ENCODE measurements at regions not wholly inside any gene's neighbourhood (a gene's known extent, or its start where the extent isn't known, plus 50 kb on each side); places are given as distances from the start of the nearest gene placed in this dataset.

DNA sequence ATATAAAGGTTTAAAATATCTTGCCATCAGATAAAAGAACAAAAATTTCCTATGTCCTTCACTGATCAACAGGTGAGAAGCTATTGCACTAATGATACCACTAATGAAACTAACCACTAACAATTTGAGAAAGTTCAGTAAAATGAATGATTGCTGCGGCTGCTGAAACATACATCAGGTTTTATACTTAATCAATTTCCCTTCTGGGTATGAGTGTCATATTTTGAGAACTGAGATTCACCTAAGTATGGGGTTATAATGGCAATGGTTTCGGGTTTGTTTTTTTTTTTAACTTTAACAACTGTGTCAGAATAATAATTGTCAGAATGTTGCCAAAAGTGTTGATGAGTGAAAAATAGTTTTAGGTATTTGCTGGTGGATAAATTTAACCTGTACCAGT, 151.3 kb upstream of the SLC39A10 start:
- CTCF ChIA-PET = no interaction called here
- no peak for DNase-seq (ENCODE audit: low read depth, low spot score)

DNA sequence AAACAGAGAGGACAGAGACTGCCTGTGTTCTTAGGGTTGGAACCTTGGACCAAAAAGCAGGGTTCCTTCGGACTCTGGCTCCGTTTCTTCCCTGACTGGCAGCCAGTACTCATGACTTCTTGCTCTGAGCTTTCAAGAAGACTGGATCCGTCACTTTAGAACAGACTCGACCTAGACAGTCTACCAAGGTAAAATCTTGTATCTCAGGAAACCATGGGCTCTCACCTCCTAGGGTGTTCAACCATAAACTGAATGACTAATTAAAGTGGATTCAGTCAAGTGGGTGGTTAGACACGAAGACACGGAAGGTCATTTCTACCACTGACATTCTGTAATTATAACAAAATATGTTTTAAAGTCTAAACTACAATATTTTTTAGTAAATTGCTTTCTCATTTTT, 153.8 kb upstream of the SLC39A10 start:
- Histone ChIP-seq H2AFZ (ENCODE audit: low read depth, low read length) (no peak overlapping the region), H3K9me3 (replicated peaks; ENCODE audit: control insufficient read depth, insufficient read depth, low read length) (no peaks in the 10 kb centered on the region), H3K27me3 (ENCODE audit: control insufficient read depth in 2 of 2, insufficient read depth in 2 of 2, low read length in 2 of 2) (no peaks in the 10 kb centered on the region), H3K36me3 (ENCODE audit: control insufficient read depth in 2 of 2, extremely low read depth in 1 of 2, insufficient read depth in 2 of 2, low read length in 2 of 2) (no peaks in the 10 kb centered on the region), H3K4me2 (ENCODE audit: insufficient read depth, low read length) (no peak overlapping the region), H3K79me2 (ENCODE audit: control insufficient read depth, insufficient read depth, low read length) (no peaks in the 10 kb centered on the region), H4K20me1 (replicated peaks; ENCODE audit: control insufficient read depth, extremely low read depth, insufficient read depth, low read length) (no peaks in the 10 kb centered on the region), H3K9ac (replicated peaks; ENCODE audit: extremely low read depth, insufficient read depth, low read length) (no peak overlapping the region), H3K9me1 (replicated peaks; ENCODE audit: control insufficient read depth, extremely low read depth, insufficient read depth, low read length) (no peaks in the 10 kb centered on the region), H3K4me1 (ENCODE audit: control insufficient read depth, extremely low read depth, insufficient read depth, low read length) (no peaks in the 10 kb centered on the region), H3K4me3 (replicated peaks in 1 of 3; ENCODE audit: insufficient read depth in 1 of 3, low read depth in 1 of 3, low read length in 3 of 3) (no peak overlapping the region), H3K27ac (ENCODE audit: insufficient read depth, low read depth, low read length) (no peak overlapping the region)
- CTCF ChIA-PET = interaction anchor here (0.9 to 1.1 kb wide), 2 partner anchors 157 to 435 kb away, joined by 3 to 4 read pairs; no protein-coding TSS in a partner anchor
- POLR2A ChIA-PET = no interaction called here
- dilution Hi-C loops (cut with MboI; ENCODE audit: extremely low pct_ligation_motif_present, low sequenced_read_pairs) (no loop called here), intact Hi-C loops (cut with micrococcal nuclease) (no loop called here)
- FAIRE-seq (no peak), DNase-seq (ENCODE audit: low read depth, low spot score) (no peak)
- no TSS peak for BruUV-seq (replicated peaks)
- TF ChIP-seq, protein P1, sequence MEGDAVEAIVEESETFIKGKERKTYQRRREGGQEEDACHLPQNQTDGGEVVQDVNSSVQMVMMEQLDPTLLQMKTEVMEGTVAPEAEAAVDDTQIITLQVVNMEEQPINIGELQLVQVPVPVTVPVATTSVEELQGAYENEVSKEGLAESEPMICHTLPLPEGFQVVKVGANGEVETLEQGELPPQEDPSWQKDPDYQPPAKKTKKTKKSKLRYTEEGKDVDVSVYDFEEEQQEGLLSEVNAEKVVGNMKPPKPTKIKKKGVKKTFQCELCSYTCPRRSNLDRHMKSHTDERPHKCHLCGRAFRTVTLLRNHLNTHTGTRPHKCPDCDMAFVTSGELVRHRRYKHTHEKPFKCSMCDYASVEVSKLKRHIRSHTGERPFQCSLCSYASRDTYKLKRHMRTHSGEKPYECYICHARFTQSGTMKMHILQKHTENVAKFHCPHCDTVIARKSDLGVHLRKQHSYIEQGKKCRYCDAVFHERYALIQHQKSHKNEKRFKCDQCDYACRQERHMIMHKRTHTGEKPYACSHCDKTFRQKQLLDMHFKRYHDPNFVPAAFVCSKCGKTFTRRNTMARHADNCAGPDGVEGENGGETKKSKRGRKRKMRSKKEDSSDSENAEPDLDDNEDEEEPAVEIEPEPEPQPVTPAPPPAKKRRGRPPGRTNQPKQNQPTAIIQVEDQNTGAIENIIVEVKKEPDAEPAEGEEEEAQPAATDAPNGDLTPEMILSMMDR (IDR thresholded peaks at IDR 0.05; ENCODE audit: extremely low read depth in 1 of 2, insufficient read depth in 1 of 2, low read depth in 1 of 2, low read length in 2 of 2) = no peak
- TF ChIP-seq POLR2A (IDR thresholded peaks at IDR 0.05; ENCODE audit: low read depth, low read length) (no peak), JUN (IDR thresholded peaks at IDR 0.05; ENCODE audit: borderline replicate concordance, insufficient read depth, insufficient read length, low read depth) (no peak), MYC (IDR thresholded peaks at IDR 0.05; ENCODE audit: low read depth, low read length) (no peak), FOS (IDR thresholded peaks at IDR 0.05; ENCODE audit: borderline replicate concordance, insufficient read depth, low read length) (no peak), EZH2 (IDR thresholded peaks at IDR 0.05; ENCODE audit: borderline replicate concordance, low read depth, low read length, severe bottlenecking) (no peak), POLR2AphosphoS5 (IDR thresholded peaks at IDR 0.05; ENCODE audit: insufficient read depth, low read depth, low read length) (no peak), GATA2 (IDR thresholded peaks at IDR 0.05; ENCODE audit: insufficient read depth, insufficient read length, low read depth, low read length) (no peak)
- TF ChIP-seq, protein P2, sequence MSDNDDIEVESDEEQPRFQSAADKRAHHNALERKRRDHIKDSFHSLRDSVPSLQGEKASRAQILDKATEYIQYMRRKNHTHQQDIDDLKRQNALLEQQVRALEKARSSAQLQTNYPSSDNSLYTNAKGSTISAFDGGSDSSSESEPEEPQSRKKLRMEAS (IDR thresholded peaks at IDR 0.05; ENCODE audit: insufficient read depth, insufficient read length) = no peak

More for the DNA sequence above, 151.3 kb upstream of the SLC39A10 start:
- no peak overlapping the region for H3K27ac ChIP-seq (ENCODE audit: insufficient read depth, low read depth, low read length)
- H3K4me1 ChIP-seq (ENCODE audit: control insufficient read depth, extremely low read depth, insufficient read depth, low read length) = no peaks in the 10 kb centered on the region
- H3K9ac ChIP-seq (replicated peaks; ENCODE audit: extremely low read depth, insufficient read depth, low read length) = no peak overlapping the region
- H3K9me1 ChIP-seq (replicated peaks; ENCODE audit: control insufficient read depth, extremely low read depth, insufficient read depth, low read length) = no peaks in the 10 kb centered on the region
- H3K4me3 ChIP-seq (replicated peaks in 1 of 3; ENCODE audit: insufficient read depth in 1 of 3, low read depth in 1 of 3, low read length in 3 of 3) = no peak overlapping the region
- BruUV-seq (replicated peaks) = no TSS peak
- intact Hi-C loops (cut with micrococcal nuclease) (no loop called here), dilution Hi-C loops (cut with MboI; ENCODE audit: extremely low pct_ligation_motif_present, low sequenced_read_pairs) (no loop called here)
- no peaks in the 10 kb centered on the region for H3K27me3 ChIP-seq (ENCODE audit: control insufficient read depth in 2 of 2, insufficient read depth in 2 of 2, low read length in 2 of 2)
- H4K20me1 ChIP-seq (replicated peaks; ENCODE audit: control insufficient read depth, extremely low read depth, insufficient read depth, low read length) = no peaks in the 10 kb centered on the region
- H3K79me2 ChIP-seq (ENCODE audit: control insufficient read depth, insufficient read depth, low read length) = no peaks in the 10 kb centered on the region
- no peak overlapping the region for H3K4me2 ChIP-seq (ENCODE audit: insufficient read depth, low read length)
- H2AFZ ChIP-seq (ENCODE audit: low read depth, low read length) = no peak overlapping the region
- H3K9me3 ChIP-seq (replicated peaks; ENCODE audit: control insufficient read depth, insufficient read depth, low read length) = no peaks in the 10 kb centered on the region
- TF ChIP-seq JUN (IDR thresholded peaks at IDR 0.05; ENCODE audit: borderline replicate concordance, insufficient read depth, insufficient read length, low read depth) (no peak), GATA2 (IDR thresholded peaks at IDR 0.05; ENCODE audit: insufficient read depth, insufficient read length, low read depth, low read length) (no peak)
- TF ChIP-seq, protein P1 (IDR thresholded peaks at IDR 0.05; ENCODE audit: extremely low read depth in 1 of 2, insufficient read depth in 1 of 2, low read depth in 1 of 2, low read length in 2 of 2) = no peak
- POLR2A ChIA-PET = no interaction called here
- H3K36me3 ChIP-seq (ENCODE audit: control insufficient read depth in 2 of 2, extremely low read depth in 1 of 2, insufficient read depth in 2 of 2, low read length in 2 of 2) = no peaks in the 10 kb centered on the region
- no peak for FAIRE-seq

Data from endothelial cell of umbilical vein (primary cell).